Sigmoid colon (tissue), 6 donors: ENCODE measurements at regions not wholly inside any gene's neighbourhood (a gene's known extent, or its start where the extent isn't known, plus 50 kb on each side); places are given as distances from the start of the nearest gene placed in this dataset.

ENCODE experiments used
- DNase-seq: peaks from one replicate; pipeline ENCODE4 v3.0.0-alpha.2; 2019
- H3K27ac ChIP-seq, 4 donors: fragments of 200-600 bp; sonication (generic); one replicate each; pipeline ENCODE4 v1.5.1; 2016 to 2019; ENCODE audit warnings: mild to moderate bottlenecking in 1 of 4
- H3K27me3 ChIP-seq, 3 donors: fragments of 200-600 bp; sonication (generic); one replicate each; pipeline ENCODE4 v1.5.1; 2019; ENCODE audit warnings: mild to moderate bottlenecking in 1 of 3
- H3K36me3 ChIP-seq, 4 donors: fragments of 200-600 bp; sonication (generic); one replicate each; pipeline ENCODE4 v1.5.1; 2016 to 2019
- H3K4me1 ChIP-seq, 4 donors: fragments of 200-600 bp; sonication (generic); one replicate each; pipeline ENCODE4 v1.5.1; 2017 to 2019
- H3K4me3 ChIP-seq, 4 donors: fragments of 200-600 bp; sonication (generic); one replicate each; pipeline ENCODE4 v1.5.1; 2017 to 2019; ENCODE audit warnings: mild to moderate bottlenecking in 2 of 4, moderate library complexity in 1 of 4
- H3K9me3 ChIP-seq, 4 donors: fragments of 200-600 bp in 3 of 4; sonication (generic) in 3 of 4; one replicate each; pipeline versions ENCODE4 v1.5.1 to v1.6.1; 2013 to 2019
- EP300 ChIP-seq, 4 donors: sonication (generic); formaldehyde crosslinking; IDR thresholded peaks; one replicate each; pipeline ENCODE4 v1.6.1; 2017; ENCODE audit warnings: antibody characterized with exemption in 4 of 4
- POLR2A ChIP-seq, 2 donors: fragments of 450-650 bp; IDR thresholded peaks; one replicate each; pipeline ENCODE4 v1.6.1; 2016; ENCODE audit warnings: antibody characterized with exemption in 2 of 2, mild to moderate bottlenecking in 2 of 2, moderate library complexity in 2 of 2
- POLR2AphosphoS5 ChIP-seq, 4 donors: sonication (generic); formaldehyde crosslinking; IDR thresholded peaks; one replicate each; pipeline ENCODE4 v1.6.1; 2017; ENCODE audit warnings: antibody characterized with exemption in 4 of 4
- WGBS, 2 donors: extraction: QIAGEN DNeasy Blood & Tissue Kit; methylation state at CpG; one replicate each; pipeline ENCODE4 v1.1.7; 2013; 5-methylcytosine and 5-hydroxymethylcytosine counted together
- intact Hi-C: fragments of 100-400 bp; cut with DNase I; formaldehyde crosslinking; loops from one replicate; pipeline ENCODE4 v1.15.1; 2023
- TF ChIP-seq, protein P1 (sequence below), 4 experiments: fragments of 450-650 bp in 3 of 4; fragments of 200-600 bp in 1 of 4; IDR thresholded peaks; one replicate each; pipeline ENCODE4 v1.5.1; 2016 to 2019; ENCODE audit warnings: antibody characterized with exemption in 4 of 4, mild to moderate bottlenecking in 3 of 4, moderate library complexity in 2 of 4
- donor health status: healthy with polysubstance abuse.
- donor health status: healthy.

GRCh38 chr10:130435961-130436360 is 299.8 kb downstream of the GLRX3 start:
- TF ChIP-seq, protein P1, sequence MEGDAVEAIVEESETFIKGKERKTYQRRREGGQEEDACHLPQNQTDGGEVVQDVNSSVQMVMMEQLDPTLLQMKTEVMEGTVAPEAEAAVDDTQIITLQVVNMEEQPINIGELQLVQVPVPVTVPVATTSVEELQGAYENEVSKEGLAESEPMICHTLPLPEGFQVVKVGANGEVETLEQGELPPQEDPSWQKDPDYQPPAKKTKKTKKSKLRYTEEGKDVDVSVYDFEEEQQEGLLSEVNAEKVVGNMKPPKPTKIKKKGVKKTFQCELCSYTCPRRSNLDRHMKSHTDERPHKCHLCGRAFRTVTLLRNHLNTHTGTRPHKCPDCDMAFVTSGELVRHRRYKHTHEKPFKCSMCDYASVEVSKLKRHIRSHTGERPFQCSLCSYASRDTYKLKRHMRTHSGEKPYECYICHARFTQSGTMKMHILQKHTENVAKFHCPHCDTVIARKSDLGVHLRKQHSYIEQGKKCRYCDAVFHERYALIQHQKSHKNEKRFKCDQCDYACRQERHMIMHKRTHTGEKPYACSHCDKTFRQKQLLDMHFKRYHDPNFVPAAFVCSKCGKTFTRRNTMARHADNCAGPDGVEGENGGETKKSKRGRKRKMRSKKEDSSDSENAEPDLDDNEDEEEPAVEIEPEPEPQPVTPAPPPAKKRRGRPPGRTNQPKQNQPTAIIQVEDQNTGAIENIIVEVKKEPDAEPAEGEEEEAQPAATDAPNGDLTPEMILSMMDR (IDR thresholded peaks at IDR 0.05): no peak
- no peak for TF ChIP-seq POLR2A (IDR thresholded peaks at IDR 0.05)
- no peak for TF ChIP-seq EP300 (IDR thresholded peaks at IDR 0.05)
- no peak for TF ChIP-seq POLR2AphosphoS5 (IDR thresholded peaks at IDR 0.05)
- Histone ChIP-seq H3K4me3 (no peak overlapping the region), H3K36me3 (no peaks in the 10 kb centered on the region), H3K27me3 (no peaks in the 10 kb centered on the region), H3K4me1 (no peaks in the 10 kb centered on the region), H3K9me3 (no peaks in the 10 kb centered on the region), H3K27ac (no peak overlapping the region)
- DNase-seq: no peak
- 87 to 89% methylated on average over 3 of the region's 3 CpGs for WGBS, 2 donors
- intact Hi-C loops: no loop called here

- no peaks in the 10 kb centered on the region for H3K36me3 ChIP-seq
- no peak overlapping the region for H3K4me3 ChIP-seq
- TF ChIP-seq, protein P1 (IDR thresholded peaks at IDR 0.05): no peak
- TF ChIP-seq POLR2A (IDR thresholded peaks at IDR 0.05) (no peak), EP300 (IDR thresholded peaks at IDR 0.05) (no peak), POLR2AphosphoS5 (IDR thresholded peaks at IDR 0.05) (no peak)
- DNase-seq: no peak
- H3K4me1 ChIP-seq: no peaks in the 10 kb centered on the region
- WGBS, 2 donors: 93 to 95% methylated on average over 7 of the region's 7 CpGs
- H3K9me3 ChIP-seq: no peaks in the 10 kb centered on the region
- peaks cover 0 to 4% (median 0%) of the 10 kb centered on the region in 3 donors for H3K27me3 ChIP-seq
- intact Hi-C loops: no loop called here
- no peak overlapping the region for H3K27ac ChIP-seq
Measured at GRCh38 chr10:130438861-130439260, 302.7 kb downstream of the GLRX3 start.

- no peak overlapping the region for H3K4me3 ChIP-seq
- H3K4me1 ChIP-seq: no peaks in the 10 kb centered on the region
- no peak for TF ChIP-seq POLR2AphosphoS5 (IDR thresholded peaks at IDR 0.05)
- TF ChIP-seq, protein P1 (IDR thresholded peaks at IDR 0.05): no peak
- no peak for TF ChIP-seq EP300 (IDR thresholded peaks at IDR 0.05)
- no peak for TF ChIP-seq POLR2A (IDR thresholded peaks at IDR 0.05)
- 90 to 92% methylated on average over 6 of the region's 6 CpGs for WGBS, 2 donors
- H3K9me3 ChIP-seq: no peaks in the 10 kb centered on the region
- no peaks in the 10 kb centered on the region for H3K36me3 ChIP-seq
- peaks cover 0 to 4% (median 0%) of the 10 kb centered on the region in 3 donors for H3K27me3 ChIP-seq
- intact Hi-C loops: no loop called here
- no peak overlapping the region for H3K27ac ChIP-seq
- DNase-seq: no peak
Measured at GRCh38 chr10:130439766-130440165, 303.6 kb downstream of the GLRX3 start.

DNA sequence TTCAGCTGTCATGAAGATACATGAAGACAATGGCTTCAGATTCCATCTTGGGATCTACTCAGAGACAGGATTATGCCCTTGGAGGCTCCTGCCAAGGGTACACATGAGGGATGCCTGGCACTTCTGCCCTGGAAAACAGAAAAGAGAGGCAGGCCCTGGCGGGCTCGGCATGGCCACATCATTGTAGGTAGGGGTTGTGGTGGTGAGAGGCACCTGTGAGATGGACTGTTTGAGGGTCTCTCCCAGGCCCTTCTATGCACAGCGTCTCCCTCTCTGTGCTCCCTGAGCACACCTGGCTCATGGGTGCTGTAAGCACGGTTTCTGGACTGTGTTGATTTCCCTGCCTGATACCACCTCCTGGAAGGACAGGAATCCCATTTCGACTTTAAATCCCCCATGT is 304.3 kb downstream of the GLRX3 start:
- Histone ChIP-seq H3K4me1 (no peaks in the 10 kb centered on the region), H3K4me3 (no peak overlapping the region), H3K9me3 (no peaks in the 10 kb centered on the region), H3K36me3 (no peaks in the 10 kb centered on the region), H3K27me3 (peaks cover 0 to 4% (median 0%) of the 10 kb centered on the region in 3 donors), H3K27ac (no peak overlapping the region)
- intact Hi-C loops: no loop called here
- WGBS, 2 donors: 85 to 89% methylated on average over 5 of the region's 5 CpGs
- no peak for TF ChIP-seq EP300 (IDR thresholded peaks at IDR 0.05)
- no peak for TF ChIP-seq POLR2A (IDR thresholded peaks at IDR 0.05)
- no peak for TF ChIP-seq POLR2AphosphoS5 (IDR thresholded peaks at IDR 0.05)
- TF ChIP-seq, protein P1 (IDR thresholded peaks at IDR 0.05): no peak
- no peak for DNase-seq

DNA sequence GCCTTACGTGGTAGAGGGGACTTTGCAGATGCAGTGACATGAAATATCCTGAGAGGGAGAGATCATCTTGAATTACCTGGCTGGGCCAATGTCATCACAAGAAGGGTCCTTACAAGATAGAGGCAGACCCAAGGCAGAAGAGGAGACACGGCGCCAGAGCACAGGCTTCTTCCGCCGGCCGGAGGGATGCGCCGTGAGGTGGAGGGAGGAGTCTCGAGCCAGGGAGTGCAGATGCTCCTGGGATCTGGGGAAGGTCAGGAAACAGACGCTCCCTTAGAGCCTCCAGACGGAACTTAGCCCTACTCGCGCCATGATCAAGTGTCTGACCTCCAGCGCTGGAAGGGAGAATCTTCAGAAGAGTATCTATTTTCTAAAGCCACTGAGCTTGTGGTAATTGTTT is 304.8 kb downstream of the GLRX3 start:
- Histone ChIP-seq H3K4me3 (no peak overlapping the region), H3K27ac (no peak overlapping the region), H3K36me3 (no peaks in the 10 kb centered on the region), H3K4me1 (no peaks in the 10 kb centered on the region), H3K27me3 (peaks cover 0 to 4% (median 0%) of the 10 kb centered on the region in 3 donors), H3K9me3 (no peaks in the 10 kb centered on the region)
- 85 to 87% methylated on average over 14 of the region's 14 CpGs for WGBS, 2 donors
- no peak for TF ChIP-seq EP300 (IDR thresholded peaks at IDR 0.05)
- TF ChIP-seq, protein P1 (IDR thresholded peaks at IDR 0.05): no peak
- no peak for TF ChIP-seq POLR2A (IDR thresholded peaks at IDR 0.05)
- TF ChIP-seq POLR2AphosphoS5 (IDR thresholded peaks at IDR 0.05): no peak
- DNase-seq: no peak
- intact Hi-C loops: no loop called here
